HepG2 (cell line): ENCODE measurements at regions not wholly inside any gene's neighbourhood (a gene's known extent, or its start where the extent isn't known, plus 50 kb on each side); places are given as distances from the start of the nearest gene placed in this dataset.

Source experiments
- ATAC-seq: fragments of 200-7000 bp; cut with Tn5 transposase; 3 replicates; pipeline ENCODE4 v1.9.1; 2020; ENCODE audit warnings: mild to moderate bottlenecking, moderate library complexity
- BruUV-seq: library from RNA; stranded (reverse); fragments of 400-500 nt; replicated peaks from 2 replicates; lab custom pipeline; 2021; lab: Mats Ljungman, UMichigan
- CTCF ChIA-PET: fragments of 300-600 bp; formaldehyde crosslinking; extraction: SDS; loops from one replicate; lab custom pipeline; 2021; ENCODE audit warnings: low total read pairs, inconsistent platforms, low intra/inter-chr PET ratio; lab: Yijun Ruan, JAX
- POLR2A ChIA-PET: fragments of 350-600 bp; sonication (Branson Sonifier 250); formaldehyde crosslinking; loops from one replicate; lab custom pipeline; 2020; ENCODE audit warnings: antibody characterized with exemption, inconsistent platforms; lab: Yijun Ruan, JAX
- DNase-seq: peaks from one replicate; pipeline ENCODE4 v3.0.0-alpha.2; 2015; ENCODE audit warnings: low spot score
- FAIRE-seq: peaks from 3 replicates; lab custom pipeline; 2011; peaks lifted over from hg19 to GRCh38; lab: Jason Lieb, UNC
- H2AFZ ChIP-seq: one replicate; pipeline ENCODE4 v1.6.1; 2011; ENCODE audit warnings: low read length, inconsistent platforms
- H3K27ac ChIP-seq: fragments of 300-600 bp; 3 replicates; pipeline ENCODE4 v1.8.0; 2011; ENCODE audit warnings: mixed run types, mild to moderate bottlenecking, mixed read lengths, low read length, inconsistent platforms; ENCODE audit not compliant: insufficient read depth; ENCODE audit errors: extremely low read length
- H3K27me3 ChIP-seq, 2 experiments: fragments of 200-600 bp in 1 of 2; 2 replicates in 1 of 2; 3 replicates in 1 of 2; pipeline versions ENCODE4 v1.6.0 to v1.8.0; 2011; ENCODE audit warnings: low read length in 2 of 2, mild to moderate bottlenecking in 2 of 2, moderate library complexity in 2 of 2, inconsistent platforms in 1 of 2; ENCODE audit not compliant: insufficient read depth in 2 of 2, control insufficient read depth in 1 of 2
- H3K36me3 ChIP-seq, 2 experiments: fragments of 200-600 bp in 1 of 2; replicated peaks in 1 of 2; 2 replicates in 1 of 2; 3 replicates in 1 of 2; pipeline versions ENCODE4 v1.5.1 to v1.8.0; 2011; ENCODE audit warnings: low read length in 2 of 2, inconsistent platforms in 1 of 2; ENCODE audit not compliant: insufficient read depth in 2 of 2, control insufficient read depth in 1 of 2
- H3K4me1 ChIP-seq: 2 replicates; pipeline ENCODE4 v1.5.1; 2012; ENCODE audit warnings: low read length, inconsistent platforms; ENCODE audit not compliant: insufficient read depth
- H3K4me2 ChIP-seq: 2 replicates; pipeline ENCODE4 v1.6.0; 2011; ENCODE audit warnings: low read depth, low read length, inconsistent platforms
- H3K4me3 ChIP-seq, 3 experiments: fragments of 200-600 bp in 1 of 3; sonication (generic), shearing (Covaris generic) in 1 of 3; replicated peaks in 1 of 3; 2 replicates each; pipeline ENCODE4 v1.5.1; 2011 to 2016; ENCODE audit warnings: low read length in 3 of 3, inconsistent platforms in 2 of 3, low read depth in 2 of 3, mild to moderate bottlenecking in 2 of 3, control low read depth in 1 of 3, mixed read lengths in 1 of 3; ENCODE audit not compliant: insufficient read depth in 1 of 3
- H3K79me2 ChIP-seq: one replicate; pipeline ENCODE4 v1.6.1; 2011; ENCODE audit warnings: low read length, inconsistent platforms; ENCODE audit not compliant: insufficient read depth
- H3K9ac ChIP-seq: 2 replicates; pipeline ENCODE4 v1.6.0; 2011; ENCODE audit warnings: mild to moderate bottlenecking, low read depth, low read length, inconsistent platforms; ENCODE audit not compliant: insufficient read depth
- H3K9me3 ChIP-seq: 2 replicates; pipeline ENCODE4 v1.5.1; 2012; ENCODE audit warnings: mild to moderate bottlenecking, low read length
- H4K20me1 ChIP-seq: 2 replicates; pipeline ENCODE4 v1.6.0; 2011; ENCODE audit warnings: inconsistent platforms, mild to moderate bottlenecking, low read length, moderate library complexity; ENCODE audit not compliant: insufficient read depth
- FOXA1 ChIP-seq, 2 experiments: fragments of 450-650 bp in 1 of 2; sonication (generic) in 1 of 2; formaldehyde crosslinking in 1 of 2; IDR thresholded peaks; 2 replicates each; pipeline versions ENCODE4 v1.4.0 to v1.6.1; 2016 to 2020; ENCODE audit warnings: missing genetic modification reagents in 1 of 2
- FOXM1 ChIP-seq: sonication (generic); formaldehyde crosslinking; IDR thresholded peaks from 2 replicates; pipeline ENCODE4 v1.5.0; 2020; ENCODE audit warnings: missing genetic modification reagents
- HCFC1 ChIP-seq: fragments of 150-350 bp; IDR thresholded peaks from 2 replicates; pipeline ENCODE4 v1.6.1; 2014; ENCODE audit warnings: low read depth, low read length
- HNRNPK ChIP-seq: fragments of 200-400 bp; formaldehyde crosslinking; IDR thresholded peaks from 2 replicates; pipeline ENCODE4 v1.6.1; 2018; ENCODE audit warnings: low read length, low read depth, moderate library complexity, mild to moderate bottlenecking; ENCODE audit not compliant: poor library complexity, severe bottlenecking
- HOXA9 ChIP-seq: sonication (generic); formaldehyde crosslinking; IDR thresholded peaks from 2 replicates; pipeline ENCODE4 v1.8.1; 2022; ENCODE audit warnings: missing genetic modification reagents, mild to moderate bottlenecking, moderate library complexity, borderline replicate concordance
- KDM5A ChIP-seq: fragments of 200-600 bp; sonication (generic); IDR thresholded peaks from 2 replicates; pipeline ENCODE4 v1.7.0; 2018; ENCODE audit warnings: antibody characterized with exemption, mild to moderate bottlenecking, low read length, borderline replicate concordance
- SKI ChIP-seq: fragments of 450-650 bp; IDR thresholded peaks from one replicate; pipeline ENCODE4 v1.6.1; 2018; ENCODE audit warnings: mild to moderate bottlenecking; ENCODE audit not compliant: partially characterized antibody
- TARDBP ChIP-seq: sonication (generic); formaldehyde crosslinking; IDR thresholded peaks from 2 replicates; pipeline ENCODE4 v1.8.0; 2022; ENCODE audit warnings: mild to moderate bottlenecking, missing genetic modification reagents
- ZBTB1 ChIP-seq: sonication (generic); formaldehyde crosslinking; IDR thresholded peaks from 2 replicates; pipeline ENCODE4 v1.4.0; 2020; ENCODE audit warnings: missing genetic modification reagents, borderline replicate concordance
- ZFP1 ChIP-seq: IDR thresholded peaks from 2 replicates; pipeline ENCODE4 v1.6.1; 2016
- ZNF138 ChIP-seq: sonication (generic); formaldehyde crosslinking; IDR thresholded peaks from 2 replicates; pipeline ENCODE4 v1.5.0; 2020; ENCODE audit warnings: mild to moderate bottlenecking, low read depth, missing genetic modification reagents
- ZNF296 ChIP-seq: sonication (generic); formaldehyde crosslinking; conservative IDR thresholded peaks from 2 replicates; pipeline ENCODE4 v1.5.0; 2020; ENCODE audit warnings: mild to moderate bottlenecking, missing genetic modification reagents
- WGBS: methylation state at CpG from one replicate; pipeline ENCODE4 v1.1.6; 2017; ENCODE audit warnings: low lambda C conversion rate; 5-methylcytosine and 5-hydroxymethylcytosine counted together
- in situ Hi-C: cut with HindIII; loops from 2 replicates; pipeline ENCODE4 v1.10.0; 2017; ENCODE audit warnings: low pct_unique_long_range_greater_than_20kb; ENCODE audit not compliant: extremely low pct_ligation_motif_present
- intact Hi-C: fragments of 100-400 bp; cut with micrococcal nuclease; formaldehyde crosslinking; loops from one replicate; pipeline ENCODE4 v1.10.0; 2022; ENCODE audit not compliant: unreplicated experiment
- TF ChIP-seq, protein P1 (sequence below), 2 experiments: IDR thresholded peaks; 2 replicates each; pipeline ENCODE4 v1.6.1; 2011 to 2012; ENCODE audit warnings: low read length in 2 of 2, borderline replicate concordance in 1 of 2, low read depth in 1 of 2, mild to moderate bottlenecking in 1 of 2, moderate library complexity in 1 of 2
- TF ChIP-seq, protein P2 (sequence below): sonication (generic); formaldehyde crosslinking; conservative IDR thresholded peaks from 2 replicates; pipeline ENCODE4 v1.8.1; 2023; ENCODE audit warnings: missing genetic modification reagents

DNA sequence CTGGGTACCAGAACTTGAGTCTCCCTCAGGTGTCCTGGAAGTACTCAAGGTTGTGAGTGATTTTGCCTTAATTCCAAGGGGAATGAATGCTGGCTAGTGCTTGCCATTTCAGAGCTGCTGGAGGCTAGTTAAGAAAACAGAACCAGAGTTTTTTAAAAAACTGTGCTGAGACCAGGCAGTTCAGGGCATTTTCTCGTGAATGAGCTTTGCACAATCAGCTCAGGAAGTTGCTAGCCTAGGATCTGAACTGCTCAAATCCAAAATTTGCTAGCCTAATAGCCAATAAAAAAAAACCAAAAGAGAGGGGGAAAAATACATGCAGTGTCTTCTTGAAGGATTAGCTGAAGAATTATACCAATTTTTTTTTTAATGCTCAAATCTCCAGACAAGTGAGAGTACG is 292.7 kb downstream of the FBXW7 start:
- H3K36me3 ChIP-seq, result no peaks in the 10 kb centered on the region
- H3K27ac ChIP-seq, result no peak overlapping the region
- BruUV-seq, result no TSS peak
- DNase-seq, result no peak
- no peak overlapping the region for H2AFZ ChIP-seq
- no peak overlapping the region for H3K4me2 ChIP-seq
- no peaks in the 10 kb centered on the region for H4K20me1 ChIP-seq
- TF ChIP-seq, protein P1, sequence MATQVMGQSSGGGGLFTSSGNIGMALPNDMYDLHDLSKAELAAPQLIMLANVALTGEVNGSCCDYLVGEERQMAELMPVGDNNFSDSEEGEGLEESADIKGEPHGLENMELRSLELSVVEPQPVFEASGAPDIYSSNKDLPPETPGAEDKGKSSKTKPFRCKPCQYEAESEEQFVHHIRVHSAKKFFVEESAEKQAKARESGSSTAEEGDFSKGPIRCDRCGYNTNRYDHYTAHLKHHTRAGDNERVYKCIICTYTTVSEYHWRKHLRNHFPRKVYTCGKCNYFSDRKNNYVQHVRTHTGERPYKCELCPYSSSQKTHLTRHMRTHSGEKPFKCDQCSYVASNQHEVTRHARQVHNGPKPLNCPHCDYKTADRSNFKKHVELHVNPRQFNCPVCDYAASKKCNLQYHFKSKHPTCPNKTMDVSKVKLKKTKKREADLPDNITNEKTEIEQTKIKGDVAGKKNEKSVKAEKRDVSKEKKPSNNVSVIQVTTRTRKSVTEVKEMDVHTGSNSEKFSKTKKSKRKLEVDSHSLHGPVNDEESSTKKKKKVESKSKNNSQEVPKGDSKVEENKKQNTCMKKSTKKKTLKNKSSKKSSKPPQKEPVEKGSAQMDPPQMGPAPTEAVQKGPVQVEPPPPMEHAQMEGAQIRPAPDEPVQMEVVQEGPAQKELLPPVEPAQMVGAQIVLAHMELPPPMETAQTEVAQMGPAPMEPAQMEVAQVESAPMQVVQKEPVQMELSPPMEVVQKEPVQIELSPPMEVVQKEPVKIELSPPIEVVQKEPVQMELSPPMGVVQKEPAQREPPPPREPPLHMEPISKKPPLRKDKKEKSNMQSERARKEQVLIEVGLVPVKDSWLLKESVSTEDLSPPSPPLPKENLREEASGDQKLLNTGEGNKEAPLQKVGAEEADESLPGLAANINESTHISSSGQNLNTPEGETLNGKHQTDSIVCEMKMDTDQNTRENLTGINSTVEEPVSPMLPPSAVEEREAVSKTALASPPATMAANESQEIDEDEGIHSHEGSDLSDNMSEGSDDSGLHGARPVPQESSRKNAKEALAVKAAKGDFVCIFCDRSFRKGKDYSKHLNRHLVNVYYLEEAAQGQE (IDR thresholded peaks at IDR 0.05; ENCODE audit: borderline replicate concordance in 1 of 2, low read depth in 1 of 2, low read length in 2 of 2), result no peak
- no peak for TF ChIP-seq SKI
- TF ChIP-seq HCFC1, result no peak
- TF ChIP-seq FOXM1 (CRISPR knock-in tag), result no peak
- TF ChIP-seq ZFP1 (CRISPR knock-in tag), result no peak
- TF ChIP-seq KDM5A, result no peak
- no peak for TF ChIP-seq ZNF138 (CRISPR knock-in tag)
- TF ChIP-seq HOXA9 (CRISPR knock-in tag), result no peak
- TF ChIP-seq FOXA1 (IDR thresholded peaks at IDR 0.05), result no peak
- no peak for TF ChIP-seq FOXA1 (CRISPR knock-in tag; IDR thresholded peaks at IDR 0.05)
- no peak for TF ChIP-seq TARDBP (CRISPR knock-in tag)
- TF ChIP-seq ZBTB1 (CRISPR knock-in tag), result no peak
- TF ChIP-seq ZNF296, result no peak
- no peak for TF ChIP-seq HNRNPK
- TF ChIP-seq, protein P2, sequence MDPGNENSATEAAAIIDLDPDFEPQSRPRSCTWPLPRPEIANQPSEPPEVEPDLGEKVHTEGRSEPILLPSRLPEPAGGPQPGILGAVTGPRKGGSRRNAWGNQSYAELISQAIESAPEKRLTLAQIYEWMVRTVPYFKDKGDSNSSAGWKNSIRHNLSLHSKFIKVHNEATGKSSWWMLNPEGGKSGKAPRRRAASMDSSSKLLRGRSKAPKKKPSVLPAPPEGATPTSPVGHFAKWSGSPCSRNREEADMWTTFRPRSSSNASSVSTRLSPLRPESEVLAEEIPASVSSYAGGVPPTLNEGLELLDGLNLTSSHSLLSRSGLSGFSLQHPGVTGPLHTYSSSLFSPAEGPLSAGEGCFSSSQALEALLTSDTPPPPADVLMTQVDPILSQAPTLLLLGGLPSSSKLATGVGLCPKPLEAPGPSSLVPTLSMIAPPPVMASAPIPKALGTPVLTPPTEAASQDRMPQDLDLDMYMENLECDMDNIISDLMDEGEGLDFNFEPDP (CRISPR knock-in tag), result no peak
- H3K79me2 ChIP-seq, result no peaks in the 10 kb centered on the region
- ATAC-seq, result no peak
- no peak overlapping the region for H3K4me3 ChIP-seq
- CTCF ChIA-PET, result no interaction called here
- no peaks in the 10 kb centered on the region for H3K9me3 ChIP-seq
- no peaks in the 10 kb centered on the region for H3K4me1 ChIP-seq
- in situ Hi-C loops (no loop called here), intact Hi-C loops (no loop called here)
- peaks cover 0 to 23% of the 10 kb centered on the region in 2 experiments; a peak in 3 of 5 replicates for H3K27me3 ChIP-seq
- no peak overlapping the region for H3K9ac ChIP-seq
- no peak for FAIRE-seq
- POLR2A ChIA-PET, result no interaction called here
- WGBS, result 8% methylated on average over 2 of the region's 2 CpGs
